Loucy (cell line): ENCODE measurements at regions not wholly inside any gene's neighbourhood (a gene's known extent, or its start where the extent isn't known, plus 50 kb on each side); places are given as distances from the start of the nearest gene placed in this dataset.

Source experiments
- H2AFZ ChIP-seq: fragments of 200-600 bp; sonication (generic); 2 replicates; pipeline ENCODE4 v1.6.0; 2016; ENCODE audit warnings: antibody characterized with exemption, mild to moderate bottlenecking, low read length, moderate library complexity
- H3F3A ChIP-seq: fragments of 200-600 bp; 2 replicates; pipeline ENCODE4 v1.6.0; 2016; ENCODE audit warnings: antibody characterized with exemption, low read depth, mild to moderate bottlenecking
- H3K27me3 ChIP-seq: fragments of 200-600 bp; sonication (generic); 2 replicates; pipeline ENCODE4 v1.6.1; 2014; ENCODE audit warnings: low read length, mild to moderate bottlenecking; ENCODE audit not compliant: insufficient read depth, poor library complexity, severe bottlenecking
- H3K36me3 ChIP-seq: fragments of 200-600 bp; sonication (generic); 2 replicates; pipeline ENCODE4 v1.6.1; 2016; ENCODE audit warnings: low read length; ENCODE audit not compliant: insufficient read depth
- H3K4me1 ChIP-seq: fragments of 200-600 bp; sonication (generic); 2 replicates; pipeline ENCODE4 v1.5.1; 2014; ENCODE audit warnings: low read length, mild to moderate bottlenecking; ENCODE audit not compliant: insufficient read depth, poor library complexity, severe bottlenecking
- H3K4me2 ChIP-seq: fragments of 200-600 bp; sonication (generic); 2 replicates; pipeline ENCODE4 v1.6.0; 2014; ENCODE audit warnings: antibody characterized with exemption, low read length, low read depth, mild to moderate bottlenecking; ENCODE audit not compliant: poor library complexity, severe bottlenecking
- H3K4me3 ChIP-seq: fragments of 200-600 bp; sonication (generic); 2 replicates; pipeline ENCODE4 v1.5.1; 2014; ENCODE audit warnings: low read length, mild to moderate bottlenecking, mixed read lengths; ENCODE audit not compliant: poor library complexity, severe bottlenecking
- H3K79me2 ChIP-seq: fragments of 200-600 bp; sonication (generic); 2 replicates; pipeline ENCODE4 v1.6.1; 2014; ENCODE audit warnings: low read length; ENCODE audit not compliant: insufficient read depth
- H3K9ac ChIP-seq: fragments of 200-600 bp; sonication (generic); 2 replicates; pipeline ENCODE4 v1.6.0; 2014; ENCODE audit warnings: mild to moderate bottlenecking, low read depth, low read length, moderate library complexity; ENCODE audit not compliant: poor library complexity, severe bottlenecking
- H3K9me2 ChIP-seq: fragments of 200-600 bp; sonication (generic); replicated peaks from 2 replicates; pipeline ENCODE4 v1.6.1; 2016; ENCODE audit warnings: low read depth, low read length, mixed read lengths
- H3K9me3 ChIP-seq: fragments of 200-600 bp; sonication (generic); 2 replicates; pipeline ENCODE4 v1.6.1; 2014; ENCODE audit warnings: mild to moderate bottlenecking, antibody characterized with exemption, low read length, low read depth; ENCODE audit not compliant: insufficient read depth
- H4K20me1 ChIP-seq: fragments of 200-600 bp; sonication (generic); 2 replicates; pipeline ENCODE4 v1.6.0; 2014; ENCODE audit warnings: antibody characterized with exemption, low read length, mild to moderate bottlenecking; ENCODE audit not compliant: insufficient read depth, poor library complexity, severe bottlenecking
- CTCF ChIP-seq: fragments of 200-600 bp; sonication (generic); conservative IDR thresholded peaks from 2 replicates; pipeline ENCODE4 v1.5.1; 2014; ENCODE audit warnings: mild to moderate bottlenecking, antibody characterized with exemption, low read length
- EZH2phosphoT487 ChIP-seq: fragments of 200-600 bp; IDR thresholded peaks from 2 replicates; pipeline ENCODE4 v1.6.1; 2018; ENCODE audit warnings: antibody characterized with exemption, mild to moderate bottlenecking, moderate library complexity, borderline replicate concordance

GRCh38 chr5:116751684-116752083, 177.1 kb upstream of the SEMA6A start:
- no peaks in the 10 kb centered on the region for H3K79me2 ChIP-seq
- no peak overlapping the region for H2AFZ ChIP-seq
- H3K4me3 ChIP-seq = no peak overlapping the region
- H3F3A ChIP-seq = no peaks in the 10 kb centered on the region
- no peak overlapping the region for H3K9ac ChIP-seq
- no peaks in the 10 kb centered on the region for H3K9me3 ChIP-seq
- no peaks in the 10 kb centered on the region for H3K9me2 ChIP-seq
- TF ChIP-seq CTCF (no peak), EZH2phosphoT487 (no peak)
- H3K36me3 ChIP-seq = no peaks in the 10 kb centered on the region
- H3K27me3 ChIP-seq = no peaks in the 10 kb centered on the region
- H3K4me1 ChIP-seq = no peaks in the 10 kb centered on the region
- no peak overlapping the region for H3K4me2 ChIP-seq
- no peaks in the 10 kb centered on the region for H4K20me1 ChIP-seq

- no peaks in the 10 kb centered on the region for H4K20me1 ChIP-seq
Measured at GRCh38 chr5:116750631-116751580, 176.3 kb upstream of the SEMA6A start.

GRCh38 chr5:116747881-116748280, 173.3 kb upstream of the SEMA6A start:
- Histone ChIP-seq H3K9me3 (no peaks in the 10 kb centered on the region), H2AFZ (no peak overlapping the region), H3K79me2 (no peaks in the 10 kb centered on the region), H4K20me1 (no peaks in the 10 kb centered on the region), H3F3A (no peaks in the 10 kb centered on the region), H3K9me2 (no peaks in the 10 kb centered on the region), H3K36me3 (no peaks in the 10 kb centered on the region), H3K9ac (no peak overlapping the region), H3K4me3 (no peak overlapping the region), H3K27me3 (no peaks in the 10 kb centered on the region), H3K4me2 (no peak overlapping the region), H3K4me1 (no peaks in the 10 kb centered on the region)
- no peak for TF ChIP-seq CTCF
- TF ChIP-seq EZH2phosphoT487 = no peak

More at GRCh38 chr5:116750631-116751580, 176.3 kb upstream of the SEMA6A start:
- Histone ChIP-seq H3K9ac (no peak overlapping the region), H3K4me3 (no peak overlapping the region), H3K4me1 (no peaks in the 10 kb centered on the region), H3F3A (no peaks in the 10 kb centered on the region), H3K79me2 (no peaks in the 10 kb centered on the region), H3K4me2 (no peak overlapping the region), H3K9me2 (no peaks in the 10 kb centered on the region), H3K27me3 (no peaks in the 10 kb centered on the region), H2AFZ (no peak overlapping the region), H3K9me3 (no peaks in the 10 kb centered on the region), H3K36me3 (no peaks in the 10 kb centered on the region)
- TF ChIP-seq CTCF (no peak), EZH2phosphoT487 (no peak)
